ENCODE measurements at regions not wholly inside any gene's neighbourhood (a gene's known extent, or its start where the extent isn't known, plus 50 kb on each side); places are given as distances from the start of the nearest gene placed in this dataset.

DNA sequence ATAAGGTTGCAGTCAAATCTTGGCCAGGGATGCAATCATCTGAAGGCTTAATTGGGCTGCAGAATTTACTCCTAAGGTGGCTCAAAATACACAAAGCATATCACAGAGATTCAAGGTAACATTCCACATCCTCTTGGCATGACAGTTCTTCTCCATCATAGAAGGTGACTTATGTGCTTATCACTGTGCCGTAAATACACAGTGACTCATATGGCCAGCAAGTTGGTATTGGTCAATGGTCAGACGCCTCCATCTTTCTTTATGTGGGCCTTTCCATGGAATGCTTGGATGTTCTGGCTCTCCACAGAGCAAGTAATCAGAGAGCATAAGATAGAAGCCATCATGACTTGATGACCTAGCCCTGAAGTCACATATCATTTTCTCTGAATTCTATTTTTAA is 168.8 kb upstream of the ST8SIA2 start:
- H3K9me3 ChIP-seq: peaks cover 0 to 8% (median 0%) of the 10 kb centered on the region in 4 donors

DNA sequence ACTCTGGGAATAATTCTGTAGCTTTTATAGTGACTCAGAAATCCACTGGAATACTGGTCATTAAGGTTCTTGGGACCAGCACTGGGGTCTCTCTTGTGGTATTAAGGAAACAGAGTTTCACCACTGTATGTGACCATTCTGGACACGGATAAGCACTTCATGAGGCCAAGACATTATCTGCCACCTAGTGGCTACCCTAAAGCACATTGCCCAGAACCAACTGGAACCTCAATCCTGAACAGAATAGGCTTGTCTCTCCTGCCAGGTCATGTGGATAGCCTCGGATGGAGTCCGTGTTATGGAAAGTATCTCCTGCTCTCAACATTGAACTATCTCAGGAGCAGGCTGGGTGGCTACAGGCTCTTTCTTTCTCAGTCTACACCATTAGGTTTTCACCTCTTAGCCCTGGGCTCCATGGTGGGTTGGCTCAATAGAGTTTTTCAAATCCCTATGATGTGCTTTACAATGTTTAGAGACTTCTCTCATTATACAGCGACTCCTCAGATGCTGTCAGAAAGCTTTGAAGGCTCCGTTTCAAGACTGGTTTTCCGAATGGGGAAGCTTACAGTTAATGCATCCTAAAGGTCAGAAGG is 167.6 kb upstream of the ST8SIA2 start:
- H3K27me3 ChIP-seq: no peaks in the 10 kb centered on the region
- peak in 1 of 2 donors; percentile 6 for DNase-seq (ENCODE audit: low spot score in 2 of 2)
- TF ChIP-seq, protein P1, sequence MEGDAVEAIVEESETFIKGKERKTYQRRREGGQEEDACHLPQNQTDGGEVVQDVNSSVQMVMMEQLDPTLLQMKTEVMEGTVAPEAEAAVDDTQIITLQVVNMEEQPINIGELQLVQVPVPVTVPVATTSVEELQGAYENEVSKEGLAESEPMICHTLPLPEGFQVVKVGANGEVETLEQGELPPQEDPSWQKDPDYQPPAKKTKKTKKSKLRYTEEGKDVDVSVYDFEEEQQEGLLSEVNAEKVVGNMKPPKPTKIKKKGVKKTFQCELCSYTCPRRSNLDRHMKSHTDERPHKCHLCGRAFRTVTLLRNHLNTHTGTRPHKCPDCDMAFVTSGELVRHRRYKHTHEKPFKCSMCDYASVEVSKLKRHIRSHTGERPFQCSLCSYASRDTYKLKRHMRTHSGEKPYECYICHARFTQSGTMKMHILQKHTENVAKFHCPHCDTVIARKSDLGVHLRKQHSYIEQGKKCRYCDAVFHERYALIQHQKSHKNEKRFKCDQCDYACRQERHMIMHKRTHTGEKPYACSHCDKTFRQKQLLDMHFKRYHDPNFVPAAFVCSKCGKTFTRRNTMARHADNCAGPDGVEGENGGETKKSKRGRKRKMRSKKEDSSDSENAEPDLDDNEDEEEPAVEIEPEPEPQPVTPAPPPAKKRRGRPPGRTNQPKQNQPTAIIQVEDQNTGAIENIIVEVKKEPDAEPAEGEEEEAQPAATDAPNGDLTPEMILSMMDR (IDR thresholded peaks at IDR 0.05): peak in 2 of 5 experiments; percentile 23 to 42
- TF ChIP-seq POLR2A (IDR thresholded peaks at IDR 0.05): no peak
- H3K4me1 ChIP-seq: no peaks in the 10 kb centered on the region
- no peaks in the 10 kb centered on the region for H3K36me3 ChIP-seq
- no peak overlapping the region for H3K27ac ChIP-seq
- H3K4me3 ChIP-seq: no peak overlapping the region
- H3K9me3 ChIP-seq: peaks cover 0 to 8% (median 0%) of the 10 kb centered on the region in 4 donors
- 53 to 57% methylated on average over 6 of the region's 6 CpGs for WGBS, 2 donors

More for the DNA sequence above, 168.8 kb upstream of the ST8SIA2 start:
- Histone ChIP-seq H3K27me3 (no peaks in the 10 kb centered on the region), H3K4me3 (no peak overlapping the region), H3K27ac (no peak overlapping the region), H3K36me3 (no peaks in the 10 kb centered on the region), H3K4me1 (no peaks in the 10 kb centered on the region)
- TF ChIP-seq, protein P1 (IDR thresholded peaks at IDR 0.05): no peak
- TF ChIP-seq POLR2A (IDR thresholded peaks at IDR 0.05): no peak
- no peak for TF ChIP-seq EP300 (IDR thresholded peaks at IDR 0.05)
- DNase-seq (ENCODE audit: low spot score in 2 of 2): no peak
- 91 to 98% methylated on average over 2 of the region's 2 CpGs for WGBS, 2 donors

DNA sequence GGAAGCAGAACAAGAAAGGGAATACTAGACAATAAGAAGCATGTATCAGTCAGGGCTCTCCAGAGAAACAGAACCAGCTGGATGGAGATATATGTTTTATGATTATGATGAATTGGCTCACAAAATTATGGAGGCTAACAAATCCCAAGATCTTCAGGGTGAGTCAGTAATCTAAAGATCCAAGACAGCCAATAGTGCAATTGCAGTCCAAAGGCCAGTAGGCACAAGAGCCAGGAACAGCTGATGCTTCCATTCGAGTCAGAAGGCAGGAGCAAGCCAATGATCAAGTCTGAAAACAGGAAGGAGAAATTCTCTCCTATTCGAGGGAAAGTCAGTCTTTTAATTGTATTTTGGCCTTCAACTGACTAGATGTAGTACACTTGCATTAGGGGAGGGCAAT is 164.9 kb upstream of the ST8SIA2 start:
- Histone ChIP-seq H3K9me3 (peaks cover 0 to 3% (median 0%) of the 10 kb centered on the region in 4 donors), H3K27ac (no peak overlapping the region), H3K4me3 (no peak overlapping the region), H3K4me1 (no peaks in the 10 kb centered on the region), H3K36me3 (no peaks in the 10 kb centered on the region), H3K27me3 (no peaks in the 10 kb centered on the region)
- no peak for TF ChIP-seq EP300 (IDR thresholded peaks at IDR 0.05)
- TF ChIP-seq, protein P1 (IDR thresholded peaks at IDR 0.05): no peak
- no peak for TF ChIP-seq POLR2A (IDR thresholded peaks at IDR 0.05)
- DNase-seq (ENCODE audit: low spot score in 2 of 2): no peak
- WGBS, 2 donors: 62 to 67% methylated on average over 2 of the region's 2 CpGs

DNA sequence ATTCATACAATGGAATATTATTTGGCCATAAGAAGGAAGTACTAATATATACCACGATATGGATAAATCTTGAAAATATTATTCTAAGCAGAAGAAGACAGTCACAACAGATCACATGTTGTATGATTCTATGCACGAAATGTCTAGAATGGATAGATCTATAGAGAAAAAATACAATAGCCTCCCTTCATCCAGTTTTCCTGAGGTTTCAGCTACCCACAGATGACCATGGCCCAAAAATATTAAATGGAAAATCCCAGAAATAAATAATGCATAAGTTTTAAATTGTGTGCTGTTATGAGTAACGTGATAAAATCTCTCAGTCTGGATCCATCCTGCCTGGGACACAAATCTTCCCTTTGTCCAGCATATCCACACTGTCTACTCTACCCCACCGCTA is 162.2 kb upstream of the ST8SIA2 start:
- no peak overlapping the region for H3K4me3 ChIP-seq
- no peak overlapping the region for H3K27ac ChIP-seq
- DNase-seq (ENCODE audit: low spot score in 2 of 2): no peak
- TF ChIP-seq POLR2A (IDR thresholded peaks at IDR 0.05) (no peak), EP300 (IDR thresholded peaks at IDR 0.05) (no peak)
- TF ChIP-seq, protein P1 (IDR thresholded peaks at IDR 0.05): no peak
- H3K27me3 ChIP-seq: no peaks in the 10 kb centered on the region
- no peaks in the 10 kb centered on the region for H3K36me3 ChIP-seq
- peaks cover 0 to 13% (median 0%) of the 10 kb centered on the region in 4 donors for H3K9me3 ChIP-seq
- no peaks in the 10 kb centered on the region for H3K4me1 ChIP-seq
- 39 to 60% methylated on average over 4 of the region's 4 CpGs for WGBS, 2 donors

GRCh38 chr15:92232317-92232716 is 161.4 kb upstream of the ST8SIA2 start:
- no peak for TF ChIP-seq EP300 (IDR thresholded peaks at IDR 0.05)
- TF ChIP-seq POLR2A (IDR thresholded peaks at IDR 0.05): no peak
- TF ChIP-seq, protein P1 (IDR thresholded peaks at IDR 0.05): no peak
- Histone ChIP-seq H3K27me3 (no peaks in the 10 kb centered on the region), H3K4me3 (no peak overlapping the region), H3K9me3 (peaks cover 0 to 13% (median 0%) of the 10 kb centered on the region in 4 donors), H3K27ac (no peak overlapping the region), H3K36me3 (no peaks in the 10 kb centered on the region), H3K4me1 (no peaks in the 10 kb centered on the region)
- 59 to 72% methylated on average over 7 of the region's 7 CpGs for WGBS, 2 donors
- no peak for DNase-seq (ENCODE audit: low spot score in 2 of 2)
